SK-N-SH treated with all-trans-retinoic acid at 6 μM for 48 hours (cell line): ENCODE measurements at regions not wholly inside any gene's neighbourhood (a gene's known extent, or its start where the extent isn't known, plus 50 kb on each side); places are given as distances from the start of the nearest gene placed in this dataset.

Source experiments
- ATAC-seq: fragments of 200-7000 bp; cut with Tn5 transposase; 3 replicates; pipeline ENCODE4 v1.9.1; 2020; ENCODE audit warnings: mild to moderate bottlenecking, moderate library complexity
- ARNTL ChIP-seq: fragments of 450-650 bp; formaldehyde crosslinking; IDR thresholded peaks from 2 replicates; pipeline ENCODE4 v1.5.0; 2020; ENCODE audit warnings: low read depth, mild to moderate bottlenecking, moderate library complexity, borderline replicate concordance
- BACH2 ChIP-seq: fragments of 250-450 bp; sonication (Bioruptor Pico); IDR thresholded peaks from 2 replicates; pipeline ENCODE4 v1.9.0; 2021; ENCODE audit warnings: mild to moderate bottlenecking, borderline replicate concordance
- CREB5 ChIP-seq: fragments of 250-450 bp; sonication (Bioruptor Pico); IDR thresholded peaks from 2 replicates; pipeline ENCODE4 v1.5.1; 2020; ENCODE audit warnings: low read depth, mild to moderate bottlenecking, moderate library complexity
- CSRNP3 ChIP-seq: fragments of 250-450 bp; sonication (Bioruptor Pico); IDR thresholded peaks from 2 replicates; pipeline ENCODE4 v1.5.1; 2021; ENCODE audit warnings: mild to moderate bottlenecking, moderate library complexity
- ESRRG ChIP-seq: fragments of 250-450 bp; sonication (Bioruptor Pico); IDR thresholded peaks from 2 replicates; pipeline ENCODE4 v1.6.1; 2021; ENCODE audit warnings: mild to moderate bottlenecking
- GLIS3 ChIP-seq: fragments of 250-450 bp; sonication (Bioruptor Pico); IDR thresholded peaks from 2 replicates; pipeline ENCODE4 v1.5.0; 2020; ENCODE audit warnings: mild to moderate bottlenecking, moderate library complexity
- ISL1 ChIP-seq: fragments of 250-450 bp; sonication (Bioruptor Pico); IDR thresholded peaks from 2 replicates; pipeline ENCODE4 v2.1.2; 2022; ENCODE audit warnings: mild to moderate bottlenecking, moderate library complexity
- PATZ1 ChIP-seq: fragments of 250-450 bp; sonication (Bioruptor Pico); IDR thresholded peaks from 2 replicates; pipeline ENCODE4 v1.8.0; 2020; ENCODE audit warnings: mild to moderate bottlenecking, moderate library complexity, borderline replicate concordance
- POU6F1 ChIP-seq: fragments of 250-450 bp; sonication (Bioruptor Pico); IDR thresholded peaks from 2 replicates; pipeline ENCODE4 v1.8.0; 2021; ENCODE audit warnings: low read depth, mild to moderate bottlenecking, moderate library complexity, borderline replicate concordance
- RARB ChIP-seq: fragments of 250-450 bp; sonication (Bioruptor Pico); IDR thresholded peaks from 2 replicates; pipeline ENCODE4 v1.8.0; 2021; ENCODE audit warnings: mild to moderate bottlenecking, moderate library complexity
- SNAI2 ChIP-seq: fragments of 250-450 bp; sonication (Bioruptor Pico); IDR thresholded peaks from 2 replicates; pipeline ENCODE4 v1.5.0; 2020; ENCODE audit warnings: mild to moderate bottlenecking, moderate library complexity
- TCF4 ChIP-seq: fragments of 250-450 bp; sonication (Bioruptor Pico); IDR thresholded peaks from 2 replicates; pipeline ENCODE4 v1.8.0; 2021; ENCODE audit warnings: mild to moderate bottlenecking, moderate library complexity, borderline replicate concordance
- TOX ChIP-seq: fragments of 250-450 bp; sonication (Bioruptor Pico); IDR thresholded peaks from 2 replicates; pipeline ENCODE4 v1.8.0; 2021; ENCODE audit warnings: mild to moderate bottlenecking, moderate library complexity, borderline replicate concordance
- TSHZ2 ChIP-seq: fragments of 250-450 bp; sonication (Bioruptor Pico); IDR thresholded peaks from 2 replicates; pipeline ENCODE4 v1.5.0; 2020; ENCODE audit warnings: mild to moderate bottlenecking, moderate library complexity
- ZC3H10 ChIP-seq: fragments of 250-450 bp; sonication (Bioruptor Pico); IDR thresholded peaks from 2 replicates; pipeline ENCODE4 v1.5.1; 2021; ENCODE audit warnings: mild to moderate bottlenecking, moderate library complexity
- ZFP3 ChIP-seq: fragments of 250-450 bp; sonication (Bioruptor Pico); IDR thresholded peaks from 2 replicates; pipeline ENCODE4 v1.5.0; 2020; ENCODE audit warnings: mild to moderate bottlenecking, moderate library complexity
- ZFP30 ChIP-seq: fragments of 450-650 bp; formaldehyde crosslinking; IDR thresholded peaks from 2 replicates; pipeline ENCODE4 v1.5.0; 2022; ENCODE audit warnings: mild to moderate bottlenecking, moderate library complexity
- ZNF565 ChIP-seq: fragments of 450-650 bp; formaldehyde crosslinking; conservative IDR thresholded peaks from 2 replicates; pipeline ENCODE4 v1.5.0; 2020; ENCODE audit warnings: low read depth, mild to moderate bottlenecking, moderate library complexity
- ZNF70 ChIP-seq: fragments of 450-650 bp; formaldehyde crosslinking; IDR thresholded peaks from 2 replicates; pipeline ENCODE4 v1.5.0; 2020; ENCODE audit warnings: mild to moderate bottlenecking, moderate library complexity

GRCh38 chr4:81571105-81571504 is 99.4 kb upstream of the RASGEF1B start (continued):
- TF ChIP-seq POU6F1 (CRISPR knock-in tag): no peak

- no peak for ATAC-seq
These were observed 94.5 kb upstream of the RASGEF1B start for GRCh38 chr4:81566161-81566591.

GRCh38 chr4:81565142-81565870 is 93.6 kb upstream of the RASGEF1B start:
- no peak for ATAC-seq
- TF ChIP-seq CREB5 (CRISPR knock-in tag): no peak
- no peak for TF ChIP-seq PATZ1 (CRISPR knock-in tag)
- no peak for TF ChIP-seq TSHZ2 (CRISPR knock-in tag)
- TF ChIP-seq ZNF70 (CRISPR knock-in tag): no peak
- TF ChIP-seq TCF4: no peak
- no peak for TF ChIP-seq ISL1 (CRISPR knock-in tag)

More at GRCh38 chr4:81566161-81566591, 94.5 kb upstream of the RASGEF1B start:
- no peak for TF ChIP-seq ZFP3
- TF ChIP-seq ZC3H10: no peak
- TF ChIP-seq RARB (CRISPR knock-in tag): no peak
- no peak for TF ChIP-seq CSRNP3 (CRISPR knock-in tag)
- TF ChIP-seq BACH2 (CRISPR knock-in tag): no peak
- TF ChIP-seq ZNF565 (CRISPR knock-in tag): no peak
- TF ChIP-seq ESRRG (CRISPR knock-in tag): no peak
- TF ChIP-seq PATZ1 (CRISPR knock-in tag): no peak
- no peak for TF ChIP-seq POU6F1 (CRISPR knock-in tag)
- TF ChIP-seq TOX: no peak
- no peak for TF ChIP-seq ARNTL (CRISPR knock-in tag)
- no peak for TF ChIP-seq ZFP30 (CRISPR knock-in tag)
- TF ChIP-seq GLIS3: no peak
- TF ChIP-seq SNAI2: no peak
- no peak for TF ChIP-seq TCF4
- no peak for TF ChIP-seq ZNF70 (CRISPR knock-in tag)
- no peak for TF ChIP-seq CREB5 (CRISPR knock-in tag)
- TF ChIP-seq, all 23 proteins: peak for 0
